H1 (cell line): ENCODE measurements at regions not wholly inside any gene's neighbourhood (a gene's known extent, or its start where the extent isn't known, plus 50 kb on each side); places are given as distances from the start of the nearest gene placed in this dataset.

Source experiments
- CBX5 ChIP-seq: fragments of 300-800, 300-1000 bp; sonication (generic); IDR thresholded peaks from 2 replicates; pipeline ENCODE4 v1.7.1; 2016; ENCODE audit warnings: antibody characterized with exemption, low read length, low read depth
- EGR1 ChIP-seq: IDR thresholded peaks from 2 replicates; pipeline ENCODE4 v1.6.1; 2011; ENCODE audit warnings: low read depth, low read length, borderline replicate concordance
- EP300 ChIP-seq, 2 experiments: IDR thresholded peaks; 1 replicate in 1 of 2; 2 replicates in 1 of 2; pipeline ENCODE4 v1.6.1; 2011 to 2012; ENCODE audit warnings: low read depth in 2 of 2, low read length in 2 of 2, mild to moderate bottlenecking in 2 of 2, borderline replicate concordance in 1 of 2, inconsistent platforms in 1 of 2, moderate library complexity in 1 of 2
- KDM5A ChIP-seq: fragments of 200-600 bp; IDR thresholded peaks from 2 replicates; pipeline ENCODE4 v1.7.1; 2012; ENCODE audit warnings: mild to moderate bottlenecking, low read length, inconsistent platforms, mixed read lengths
- POLR2AphosphoS5 ChIP-seq: IDR thresholded peaks from 2 replicates; pipeline ENCODE4 v1.6.1; 2011; ENCODE audit warnings: low read depth, low read length
- RFX5 ChIP-seq: IDR thresholded peaks from 2 replicates; pipeline ENCODE4 v1.6.1; 2011; ENCODE audit warnings: low read depth, low read length, improper control_type of control experiment, borderline replicate concordance
- SRF ChIP-seq: IDR thresholded peaks from 2 replicates; pipeline ENCODE4 v1.6.1; 2011; ENCODE audit warnings: mild to moderate bottlenecking, low read depth, low read length, moderate library complexity

GRCh38 chr9:104981543-104982129 is 53.7 kb upstream of the ABCA1 start:
- TF ChIP-seq RFX5, result no peak
- no peak for TF ChIP-seq EGR1
- no peak for TF ChIP-seq KDM5A
- TF ChIP-seq POLR2AphosphoS5, result no peak
- no peak for TF ChIP-seq SRF
- TF ChIP-seq CBX5, result no peak
- no peak for TF ChIP-seq EP300 (IDR thresholded peaks at IDR 0.05; ENCODE audit: borderline replicate concordance in 1 of 2, low read depth in 2 of 2, low read length in 2 of 2)
